Neural cell (in vitro differentiated cells): ENCODE measurements at regions not wholly inside any gene's neighbourhood (a gene's known extent, or its start where the extent isn't known, plus 50 kb on each side); places are given as distances from the start of the nearest gene placed in this dataset.

Experiments
- CTCF ChIP-seq: fragments of 450-650 bp; IDR thresholded peaks from 2 replicates; pipeline ENCODE4 v1.5.1; 2014; ENCODE audit warnings: antibody characterized with exemption, mild to moderate bottlenecking, moderate library complexity; ENCODE audit not compliant: poor library complexity, severe bottlenecking
- POLR2AphosphoS5 ChIP-seq: IDR thresholded peaks from 2 replicates; pipeline ENCODE4 v1.6.1; 2012
- RAD21 ChIP-seq: fragments of 450-650 bp; conservative IDR thresholded peaks from 2 replicates; pipeline ENCODE4 v1.6.1; 2014; ENCODE audit warnings: antibody characterized with exemption, mild to moderate bottlenecking, moderate library complexity
- REST ChIP-seq: IDR thresholded peaks from 2 replicates; pipeline ENCODE4 v1.6.1; 2012; ENCODE audit warnings: borderline replicate concordance

GRCh38 chr5:57780961-57781325 is 298.3 kb upstream of the ACTBL2 start:
- no peak for TF ChIP-seq POLR2AphosphoS5
- no peak for TF ChIP-seq REST
- TF ChIP-seq RAD21 = no peak
- TF ChIP-seq CTCF = no peak
